Cardiac fibroblast (primary cell): ENCODE measurements at regions not wholly inside any gene's neighbourhood (a gene's known extent, or its start where the extent isn't known, plus 50 kb on each side); places are given as distances from the start of the nearest gene placed in this dataset.
"Not testable (repeated sequence)": the region's sequence is repeated elsewhere in the genome, so short reads cannot be mapped to it uniquely, and the experiment has no call there.

Experiments used
- DNase-seq, 2 donors: peaks; one replicate each; pipeline versions ENCODE4 v3.0.0 to v3.0.0-alpha.2; 2010; ENCODE audit warnings: low read depth in 2 of 2
- H3K4me3 ChIP-seq, 2 donors: replicated peaks in 1 of 2; 1 replicate in 1 of 2; 2 replicates in 1 of 2; pipeline ENCODE4 v1.5.1; 2011; ENCODE audit warnings: low read depth in 2 of 2, low read length in 2 of 2, mild to moderate bottlenecking in 2 of 2, moderate library complexity in 1 of 2

DNA sequence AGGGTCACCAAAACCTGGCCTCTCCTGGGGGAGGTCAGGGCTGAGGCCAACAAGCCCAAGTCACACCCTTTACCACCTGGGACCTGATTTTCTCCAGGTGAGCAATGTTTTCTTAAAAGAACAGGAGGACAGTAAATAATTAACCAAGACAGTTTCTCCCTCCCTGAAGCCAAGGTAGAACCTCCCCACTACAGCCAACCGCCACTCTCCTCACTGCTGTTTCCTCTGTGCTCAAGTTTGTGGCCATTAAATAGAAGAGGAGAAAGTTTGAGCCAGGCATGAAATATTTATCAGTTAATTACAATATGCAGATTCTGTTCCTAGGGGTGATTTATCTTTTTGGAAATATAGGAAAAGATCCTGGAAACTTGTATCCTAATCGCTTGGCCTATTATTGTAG, 150.6 kb upstream of the ANKRD20A1 start:
- not testable (repeated sequence) for DNase-seq, H3K4me3 ChIP-seq

GRCh38 chr9:67711429-67711828, 147.3 kb upstream of the ANKRD20A1 start:
- not testable (repeated sequence) for DNase-seq, H3K4me3 ChIP-seq

- DNase-seq = peak in 1 of 2 donors; percentile 2
- H3K4me3 ChIP-seq = not testable (repeated sequence)
Measured at GRCh38 chr9:67711931-67712330, 146.8 kb upstream of the ANKRD20A1 start.

GRCh38 chr9:67712956-67713355, 145.8 kb upstream of the ANKRD20A1 start:
- not testable (repeated sequence) for DNase-seq, H3K4me3 ChIP-seq

DNA sequence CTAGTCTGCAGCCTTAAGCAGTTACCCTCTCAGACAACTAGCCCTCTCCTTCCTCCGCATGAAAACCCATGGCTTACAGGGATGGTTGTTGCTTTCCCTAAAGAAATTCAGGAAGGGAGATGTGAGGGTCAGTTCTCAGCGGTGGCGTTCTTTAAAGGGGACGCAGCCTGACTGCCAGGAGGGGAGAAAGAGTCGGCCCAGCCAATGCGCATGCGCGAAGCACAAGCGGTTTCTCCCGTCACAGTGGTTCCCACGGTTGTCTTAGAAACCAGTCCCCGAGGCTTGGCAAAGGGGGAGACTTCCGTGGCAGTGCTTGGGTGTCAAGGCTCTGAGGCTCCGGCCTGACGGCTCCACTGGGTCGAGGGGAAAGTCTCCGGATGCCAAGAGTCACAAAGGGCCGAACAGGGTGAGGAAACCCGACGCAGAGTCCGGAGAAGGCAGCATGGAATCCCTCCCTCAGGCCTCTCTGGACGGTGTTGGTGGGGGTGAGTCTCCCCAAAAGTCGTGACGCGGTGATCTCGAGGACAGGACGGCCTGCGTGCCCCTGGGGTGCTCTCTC, 140.8 kb upstream of the ANKRD20A1 start:
- not testable (repeated sequence) for H3K4me3 ChIP-seq, DNase-seq

DNA sequence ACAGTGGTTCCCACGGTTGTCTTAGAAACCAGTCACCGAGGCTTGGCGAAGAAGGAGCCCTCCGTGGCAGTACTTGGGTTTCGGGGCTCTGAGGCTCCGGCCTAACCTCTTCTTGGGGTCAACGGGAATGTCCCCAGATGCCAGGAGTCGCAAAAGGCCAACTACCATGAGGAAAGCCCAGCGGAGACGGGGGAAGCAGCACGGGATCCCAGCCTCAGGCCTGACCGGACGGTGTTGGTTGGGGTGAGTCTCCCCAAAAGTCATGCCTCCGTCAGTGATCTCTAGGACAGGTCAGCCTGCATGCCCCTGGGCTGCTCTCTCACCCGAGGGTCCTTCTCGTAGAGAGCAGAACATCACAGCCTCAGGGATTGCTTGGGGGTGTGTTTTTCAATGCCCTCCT, 138.2 kb upstream of the ANKRD20A1 start:
- DNase-seq = peak in 1 of 2 donors; percentile 0

GRCh38 chr9:67722460-67723090, 136.2 kb upstream of the ANKRD20A1 start:
- DNase-seq, H3K4me3 ChIP-seq: not testable (repeated sequence)

More for the DNA sequence above, 138.2 kb upstream of the ANKRD20A1 start:
- not testable (repeated sequence) for H3K4me3 ChIP-seq

DNA sequence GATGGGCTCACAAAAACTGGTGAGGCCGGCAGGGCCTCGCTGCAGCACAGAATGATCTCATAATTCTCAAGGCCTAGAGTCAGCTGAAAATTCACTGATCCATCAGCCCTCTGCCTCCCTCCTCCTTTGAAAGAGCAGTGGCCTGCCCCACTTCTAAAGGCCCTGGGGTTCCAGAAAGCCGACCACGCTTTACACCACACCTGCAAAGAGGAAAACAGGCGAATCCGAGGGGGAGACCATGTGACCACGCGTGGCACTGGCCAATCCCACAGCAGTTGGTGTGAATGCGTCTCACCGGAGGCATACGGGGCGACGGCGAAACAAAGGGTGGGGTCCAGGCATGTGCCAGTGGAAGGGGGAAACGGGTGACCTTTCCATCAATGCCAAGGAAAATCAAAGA, 135.5 kb upstream of the ANKRD20A1 start:
- DNase-seq = not testable (repeated sequence)
- peak overlapping the region; percentile 30 to 41 for H3K4me3 ChIP-seq

- H3K4me3 ChIP-seq, DNase-seq: not testable (repeated sequence)
Measured at GRCh38 chr9:67724885-67725284, 133.8 kb upstream of the ANKRD20A1 start.

- DNase-seq = not testable (repeated sequence)
Measured at GRCh38 chr9:67726213-67726988, 132.3 kb upstream of the ANKRD20A1 start.

DNA sequence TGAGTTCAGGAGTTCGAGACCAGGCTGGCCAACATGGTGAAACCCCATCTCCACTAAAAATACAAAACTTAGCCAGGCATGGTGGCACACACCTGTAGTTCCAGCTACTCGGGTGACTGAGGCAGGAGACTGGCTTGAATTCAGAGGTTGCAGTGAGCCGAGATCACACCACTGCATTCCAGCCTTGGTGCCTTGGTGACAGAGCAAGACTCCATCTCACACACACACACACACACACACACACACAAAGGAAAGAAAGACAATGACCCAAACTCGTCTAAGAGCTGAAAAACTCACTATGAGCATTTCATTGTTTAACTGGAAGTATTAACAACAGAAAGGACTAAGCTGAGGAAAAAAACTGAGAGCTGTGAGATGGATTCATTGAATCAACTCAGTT, 95.6 kb upstream of the ANKRD20A1 start:
- H3K4me3 ChIP-seq, DNase-seq: not testable (repeated sequence)

More at GRCh38 chr9:67726213-67726988, 132.3 kb upstream of the ANKRD20A1 start:
- peak overlapping the region in 1 of 2 donors; percentile 47 for H3K4me3 ChIP-seq

DNA sequence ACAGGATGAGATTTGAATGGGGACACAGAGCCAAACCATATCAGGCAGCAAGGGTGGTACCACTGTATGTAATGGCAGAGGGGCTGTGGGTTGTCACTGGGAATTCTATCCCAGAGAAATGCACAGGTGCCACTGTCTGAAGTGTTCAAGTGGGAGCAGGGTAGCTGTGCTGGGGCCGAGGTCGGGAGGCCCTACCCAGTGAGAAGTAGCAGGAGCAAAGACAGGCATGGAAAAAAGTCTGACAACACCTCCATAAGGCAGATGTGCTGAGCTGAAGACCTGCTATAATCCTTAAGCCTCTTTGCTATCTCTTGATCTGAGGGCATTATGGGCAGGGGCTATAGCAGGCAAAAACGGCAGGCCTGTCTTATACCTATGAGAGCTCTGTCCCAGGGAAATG, 86.9 kb upstream of the ANKRD20A1 start:
- not testable (repeated sequence) for DNase-seq, H3K4me3 ChIP-seq

DNA sequence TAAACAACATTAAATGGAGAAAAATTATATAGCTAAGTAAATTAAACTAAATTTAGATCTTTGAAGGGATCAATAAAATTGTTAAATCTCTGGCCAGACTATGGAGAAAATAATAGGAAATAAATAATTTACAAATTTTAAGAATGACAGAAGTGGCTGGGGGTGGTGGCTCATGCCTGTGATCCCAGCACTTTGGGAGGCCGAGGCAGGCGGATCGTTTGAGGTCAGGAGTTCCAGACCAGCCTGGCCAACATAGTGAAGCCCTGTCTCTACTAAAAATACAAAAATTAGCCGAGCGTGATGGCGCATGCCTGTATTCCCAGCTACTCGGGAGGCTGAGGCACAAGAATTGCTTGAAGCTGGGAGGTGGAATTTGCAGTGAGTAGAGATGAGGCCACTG, 58.6 kb upstream of the ANKRD20A1 start:
- not testable (repeated sequence) for H3K4me3 ChIP-seq, DNase-seq
